GM23338 (cell line): ENCODE measurements at regions not wholly inside any gene's neighbourhood (a gene's known extent, or its start where the extent isn't known, plus 50 kb on each side); places are given as distances from the start of the nearest gene placed in this dataset.

ENCODE experiments used
- ATAC-seq: fragments of 200-7000 bp; cut with Tn5 transposase; 3 replicates; pipeline ENCODE4 v1.9.1; 2020
- DNase-seq: peaks from one replicate; pipeline ENCODE4 v3.0.0-alpha.2; 2015; ENCODE audit warnings: low spot score
- H2AFZ ChIP-seq: fragments of 200-600 bp; sonication (generic); 2 replicates; pipeline ENCODE4 v1.8.0; 2016; ENCODE audit warnings: antibody characterized with exemption, mild to moderate bottlenecking, moderate library complexity
- H3F3A ChIP-seq: fragments of 200-600 bp; sonication (generic); replicated peaks from 2 replicates; pipeline ENCODE4 v1.8.0; 2017; ENCODE audit warnings: antibody characterized with exemption, mixed run types, low read depth
- H3K27ac ChIP-seq: fragments of 200-600 bp; sonication (generic); 2 replicates; pipeline ENCODE4 v1.6.1; 2016; ENCODE audit warnings: low read depth
- H3K27me3 ChIP-seq: fragments of 200-600 bp; sonication (generic); 2 replicates; pipeline ENCODE4 v1.8.0; 2016; ENCODE audit warnings: mild to moderate bottlenecking, mixed run types, moderate library complexity; ENCODE audit not compliant: insufficient read depth
- H3K36me3 ChIP-seq: fragments of 200-600 bp; sonication (generic); 2 replicates; pipeline ENCODE4 v1.8.0; 2016; ENCODE audit warnings: mild to moderate bottlenecking; ENCODE audit not compliant: insufficient read depth
- H3K4me1 ChIP-seq: fragments of 200-600 bp; sonication (generic); 2 replicates; pipeline ENCODE4 v1.8.0; 2016; ENCODE audit warnings: mild to moderate bottlenecking, moderate library complexity; ENCODE audit not compliant: insufficient read depth
- H3K4me2 ChIP-seq: fragments of 200-600 bp; sonication (generic); 2 replicates; pipeline ENCODE4 v1.7.1; 2017; ENCODE audit warnings: mixed run types
- H3K4me3 ChIP-seq: fragments of 200-600 bp; sonication (generic); 2 replicates; pipeline ENCODE4 v1.6.1; 2016; ENCODE audit warnings: mixed run types
- H3K79me2 ChIP-seq: fragments of 200-600 bp; sonication (generic); replicated peaks from 2 replicates; pipeline ENCODE4 v1.8.0; 2017; ENCODE audit warnings: mild to moderate bottlenecking; ENCODE audit not compliant: insufficient read depth
- H3K9me2 ChIP-seq: fragments of 200-600 bp; sonication (generic); 2 replicates; pipeline ENCODE4 v1.8.0; 2017; ENCODE audit not compliant: insufficient read depth
- H4K20me1 ChIP-seq: fragments of 200-600 bp; sonication (generic); replicated peaks from 2 replicates; pipeline ENCODE4 v1.8.0; 2017; ENCODE audit warnings: mild to moderate bottlenecking; ENCODE audit not compliant: insufficient read depth
- H3K27ac Mint-ChIP-seq: 2 replicates; pipeline ENCODE4 v1.8.0; 2020; ENCODE audit warnings: inconsistent platforms, mild to moderate bottlenecking, moderate library complexity, mixed read lengths
- H3K27me3 Mint-ChIP-seq: 3 replicates; pipeline ENCODE4 v1.8.0; 2022; ENCODE audit warnings: low read depth, mild to moderate bottlenecking, moderate library complexity, mixed read lengths, inconsistent platforms; ENCODE audit not compliant: insufficient read depth, poor library complexity
- H3K36me3 Mint-ChIP-seq: 3 replicates; pipeline ENCODE4 v1.8.0; 2021; ENCODE audit warnings: low read depth, mild to moderate bottlenecking, inconsistent platforms, moderate library complexity, mixed read lengths
- H3K4me1 Mint-ChIP-seq: 3 replicates; pipeline ENCODE4 v1.8.0; 2020; ENCODE audit warnings: mild to moderate bottlenecking, inconsistent platforms, mixed read lengths
- H3K4me3 Mint-ChIP-seq: 3 replicates; pipeline ENCODE4 v1.8.0; 2021; ENCODE audit warnings: moderate library complexity, mild to moderate bottlenecking, inconsistent platforms, mixed read lengths
- H3K9me3 Mint-ChIP-seq: 3 replicates; pipeline ENCODE4 v1.8.0; 2020; ENCODE audit warnings: moderate library complexity, mild to moderate bottlenecking, inconsistent platforms, mixed read lengths
- CREB1 ChIP-seq: fragments of 250-450 bp; sonication (Bioruptor Pico); IDR thresholded peaks from 2 replicates; pipeline ENCODE4 v1.5.0; 2020; ENCODE audit warnings: low read depth, mild to moderate bottlenecking, moderate library complexity
- EZH2 ChIP-seq: fragments of 200-600 bp; sonication (generic); IDR thresholded peaks from one replicate; pipeline ENCODE4 v1.8.0; 2017; ENCODE audit warnings: antibody characterized with exemption, mild to moderate bottlenecking, low read depth; ENCODE audit not compliant: unreplicated experiment
- NANOG ChIP-seq: IDR thresholded peaks from 2 replicates; pipeline ENCODE4 v1.6.1; 2016; ENCODE audit warnings: antibody characterized with exemption, borderline replicate concordance
- POLR2AphosphoS5 ChIP-seq: IDR thresholded peaks from 2 replicates; pipeline ENCODE4 v1.6.1; 2016; ENCODE audit warnings: antibody characterized with exemption, low read depth
- ZNF114 ChIP-seq: fragments of 250-450 bp; sonication (Bioruptor Pico); IDR thresholded peaks from 2 replicates; pipeline ENCODE4 v1.5.0; 2020; ENCODE audit warnings: mild to moderate bottlenecking, moderate library complexity
- TF ChIP-seq, protein P1 (sequence below): fragments of 250-450 bp; sonication (Bioruptor Pico); IDR thresholded peaks from 2 replicates; pipeline ENCODE4 v1.5.0; 2020; ENCODE audit warnings: mild to moderate bottlenecking, moderate library complexity
- TF ChIP-seq, protein P2 (sequence below): IDR thresholded peaks from one replicate; pipeline ENCODE4 v1.6.1; 2018; ENCODE audit warnings: antibody characterized with exemption; ENCODE audit not compliant: unreplicated experiment

DNA sequence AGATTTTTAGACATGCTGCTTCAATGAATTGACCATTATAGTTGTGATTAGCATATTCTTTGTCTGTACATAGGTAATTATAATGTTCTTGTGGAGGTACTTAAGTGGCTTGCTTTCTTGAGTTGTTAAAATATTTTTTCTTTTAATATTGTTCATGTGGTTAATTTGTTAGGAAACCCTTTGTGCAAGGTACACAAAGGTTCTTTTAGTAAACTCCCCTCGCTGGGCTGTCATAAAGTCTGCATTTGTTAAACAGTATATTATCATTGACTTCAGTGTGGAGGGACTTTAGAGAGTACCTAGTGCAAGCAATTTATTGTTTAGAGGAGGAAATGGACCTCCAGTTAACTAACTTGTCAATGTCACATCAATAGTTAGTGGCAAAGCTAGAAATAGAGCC, 52.5 kb downstream of the DISP1 start:
- Histone ChIP-seq H3K4me2 (no peak overlapping the region), H3K27me3 (no peaks in the 10 kb centered on the region), H3K36me3 (no peaks in the 10 kb centered on the region), H3K79me2 (no peaks in the 10 kb centered on the region), H3K9me2 (no peaks in the 10 kb centered on the region), H4K20me1 (no peaks in the 10 kb centered on the region; the same call in 1 of the 2 replicates), H3F3A (no peaks in the 10 kb centered on the region), H3K4me1 (0 out of 2 replicates have a peak, but pooled peaks cover 4% of the 10 kb centered on the region), H3K27ac (no peak overlapping the region), H2AFZ (no peak overlapping the region), H3K4me3 (no peak overlapping the region)
- Mint-ChIP-seq H3K4me3 (no peak overlapping the region), H3K27ac (no peak overlapping the region), H3K4me1 (peaks cover 11% of the 10 kb centered on the region), H3K27me3 (peaks cover 2% of the 10 kb centered on the region), H3K9me3 (no peaks in the 10 kb centered on the region), H3K36me3 (no peaks in the 10 kb centered on the region)
- DNase-seq (no peak), ATAC-seq (no peak)
- TF ChIP-seq CREB1 (CRISPR knock-in tag) (no peak), POLR2AphosphoS5 (no peak), ZNF114 (CRISPR knock-in tag) (no peak), NANOG (no peak), EZH2 (no peak)
- TF ChIP-seq, protein P1, sequence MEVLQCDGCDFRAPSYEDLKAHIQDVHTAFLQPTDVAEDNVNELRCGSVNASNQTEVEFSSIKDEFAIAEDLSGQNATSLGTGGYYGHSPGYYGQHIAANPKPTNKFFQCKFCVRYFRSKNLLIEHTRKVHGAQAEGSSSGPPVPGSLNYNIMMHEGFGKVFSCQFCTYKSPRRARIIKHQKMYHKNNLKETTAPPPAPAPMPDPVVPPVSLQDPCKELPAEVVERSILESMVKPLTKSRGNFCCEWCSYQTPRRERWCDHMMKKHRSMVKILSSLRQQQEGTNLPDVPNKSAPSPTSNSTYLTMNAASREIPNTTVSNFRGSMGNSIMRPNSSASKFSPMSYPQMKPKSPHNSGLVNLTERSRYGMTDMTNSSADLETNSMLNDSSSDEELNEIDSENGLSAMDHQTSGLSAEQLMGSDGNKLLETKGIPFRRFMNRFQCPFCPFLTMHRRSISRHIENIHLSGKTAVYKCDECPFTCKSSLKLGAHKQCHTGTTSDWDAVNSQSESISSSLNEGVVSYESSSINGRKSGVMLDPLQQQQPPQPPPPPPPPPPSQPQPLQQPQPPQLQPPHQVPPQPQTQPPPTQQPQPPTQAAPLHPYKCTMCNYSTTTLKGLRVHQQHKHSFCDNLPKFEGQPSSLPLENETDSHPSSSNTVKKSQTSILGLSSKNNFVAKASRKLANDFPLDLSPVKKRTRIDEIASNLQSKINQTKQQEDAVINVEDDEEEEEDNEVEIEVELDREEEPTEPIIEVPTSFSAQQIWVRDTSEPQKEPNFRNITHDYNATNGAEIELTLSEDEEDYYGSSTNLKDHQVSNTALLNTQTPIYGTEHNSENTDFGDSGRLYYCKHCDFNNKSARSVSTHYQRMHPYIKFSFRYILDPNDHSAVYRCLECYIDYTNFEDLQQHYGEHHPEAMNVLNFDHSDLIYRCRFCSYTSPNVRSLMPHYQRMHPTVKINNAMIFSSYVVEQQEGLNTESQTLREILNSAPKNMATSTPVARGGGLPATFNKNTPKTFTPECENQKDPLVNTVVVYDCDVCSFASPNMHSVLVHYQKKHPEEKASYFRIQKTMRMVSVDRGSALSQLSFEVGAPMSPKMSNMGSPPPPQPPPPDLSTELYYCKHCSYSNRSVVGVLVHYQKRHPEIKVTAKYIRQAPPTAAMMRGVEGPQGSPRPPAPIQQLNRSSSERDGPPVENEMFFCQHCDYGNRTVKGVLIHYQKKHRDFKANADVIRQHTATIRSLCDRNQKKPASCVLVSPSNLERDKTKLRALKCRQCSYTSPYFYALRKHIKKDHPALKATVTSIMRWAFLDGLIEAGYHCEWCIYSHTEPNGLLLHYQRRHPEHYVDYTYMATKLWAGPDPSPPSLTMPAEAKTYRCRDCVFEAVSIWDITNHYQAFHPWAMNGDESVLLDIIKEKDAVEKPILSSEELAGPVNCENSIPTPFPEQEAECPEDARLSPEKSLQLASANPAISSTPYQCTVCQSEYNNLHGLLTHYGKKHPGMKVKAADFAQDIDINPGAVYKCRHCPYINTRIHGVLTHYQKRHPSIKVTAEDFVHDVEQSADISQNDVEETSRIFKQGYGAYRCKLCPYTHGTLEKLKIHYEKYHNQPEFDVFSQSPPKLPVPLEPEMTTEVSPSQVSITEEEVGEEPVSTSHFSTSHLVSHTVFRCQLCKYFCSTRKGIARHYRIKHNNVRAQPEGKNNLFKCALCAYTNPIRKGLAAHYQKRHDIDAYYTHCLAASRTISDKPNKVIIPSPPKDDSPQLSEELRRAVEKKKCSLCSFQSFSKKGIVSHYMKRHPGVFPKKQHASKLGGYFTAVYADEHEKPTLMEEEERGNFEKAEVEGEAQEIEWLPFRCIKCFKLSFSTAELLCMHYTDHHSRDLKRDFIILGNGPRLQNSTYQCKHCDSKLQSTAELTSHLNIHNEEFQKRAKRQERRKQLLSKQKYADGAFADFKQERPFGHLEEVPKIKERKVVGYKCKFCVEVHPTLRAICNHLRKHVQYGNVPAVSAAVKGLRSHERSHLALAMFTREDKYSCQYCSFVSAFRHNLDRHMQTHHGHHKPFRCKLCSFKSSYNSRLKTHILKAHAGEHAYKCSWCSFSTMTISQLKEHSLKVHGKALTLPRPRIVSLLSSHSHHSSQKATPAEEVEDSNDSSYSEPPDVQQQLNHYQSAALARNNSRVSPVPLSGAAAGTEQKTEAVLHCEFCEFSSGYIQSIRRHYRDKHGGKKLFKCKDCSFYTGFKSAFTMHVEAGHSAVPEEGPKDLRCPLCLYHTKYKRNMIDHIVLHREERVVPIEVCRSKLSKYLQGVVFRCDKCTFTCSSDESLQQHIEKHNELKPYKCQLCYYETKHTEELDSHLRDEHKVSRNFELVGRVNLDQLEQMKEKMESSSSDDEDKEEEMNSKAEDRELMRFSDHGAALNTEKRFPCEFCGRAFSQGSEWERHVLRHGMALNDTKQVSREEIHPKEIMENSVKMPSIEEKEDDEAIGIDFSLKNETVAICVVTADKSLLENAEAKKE (CRISPR knock-in tag) = no peak
- TF ChIP-seq, protein P2, sequence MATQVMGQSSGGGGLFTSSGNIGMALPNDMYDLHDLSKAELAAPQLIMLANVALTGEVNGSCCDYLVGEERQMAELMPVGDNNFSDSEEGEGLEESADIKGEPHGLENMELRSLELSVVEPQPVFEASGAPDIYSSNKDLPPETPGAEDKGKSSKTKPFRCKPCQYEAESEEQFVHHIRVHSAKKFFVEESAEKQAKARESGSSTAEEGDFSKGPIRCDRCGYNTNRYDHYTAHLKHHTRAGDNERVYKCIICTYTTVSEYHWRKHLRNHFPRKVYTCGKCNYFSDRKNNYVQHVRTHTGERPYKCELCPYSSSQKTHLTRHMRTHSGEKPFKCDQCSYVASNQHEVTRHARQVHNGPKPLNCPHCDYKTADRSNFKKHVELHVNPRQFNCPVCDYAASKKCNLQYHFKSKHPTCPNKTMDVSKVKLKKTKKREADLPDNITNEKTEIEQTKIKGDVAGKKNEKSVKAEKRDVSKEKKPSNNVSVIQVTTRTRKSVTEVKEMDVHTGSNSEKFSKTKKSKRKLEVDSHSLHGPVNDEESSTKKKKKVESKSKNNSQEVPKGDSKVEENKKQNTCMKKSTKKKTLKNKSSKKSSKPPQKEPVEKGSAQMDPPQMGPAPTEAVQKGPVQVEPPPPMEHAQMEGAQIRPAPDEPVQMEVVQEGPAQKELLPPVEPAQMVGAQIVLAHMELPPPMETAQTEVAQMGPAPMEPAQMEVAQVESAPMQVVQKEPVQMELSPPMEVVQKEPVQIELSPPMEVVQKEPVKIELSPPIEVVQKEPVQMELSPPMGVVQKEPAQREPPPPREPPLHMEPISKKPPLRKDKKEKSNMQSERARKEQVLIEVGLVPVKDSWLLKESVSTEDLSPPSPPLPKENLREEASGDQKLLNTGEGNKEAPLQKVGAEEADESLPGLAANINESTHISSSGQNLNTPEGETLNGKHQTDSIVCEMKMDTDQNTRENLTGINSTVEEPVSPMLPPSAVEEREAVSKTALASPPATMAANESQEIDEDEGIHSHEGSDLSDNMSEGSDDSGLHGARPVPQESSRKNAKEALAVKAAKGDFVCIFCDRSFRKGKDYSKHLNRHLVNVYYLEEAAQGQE = no peak
